ENCODE measurements at regions not wholly inside any gene's neighbourhood (a gene's known extent, or its start where the extent isn't known, plus 50 kb on each side); places are given as distances from the start of the nearest gene placed in this dataset.
"Not testable (repeated sequence)": the region's sequence is repeated elsewhere in the genome, so short reads cannot be mapped to it uniquely, and the experiment has no call there.

DNA sequence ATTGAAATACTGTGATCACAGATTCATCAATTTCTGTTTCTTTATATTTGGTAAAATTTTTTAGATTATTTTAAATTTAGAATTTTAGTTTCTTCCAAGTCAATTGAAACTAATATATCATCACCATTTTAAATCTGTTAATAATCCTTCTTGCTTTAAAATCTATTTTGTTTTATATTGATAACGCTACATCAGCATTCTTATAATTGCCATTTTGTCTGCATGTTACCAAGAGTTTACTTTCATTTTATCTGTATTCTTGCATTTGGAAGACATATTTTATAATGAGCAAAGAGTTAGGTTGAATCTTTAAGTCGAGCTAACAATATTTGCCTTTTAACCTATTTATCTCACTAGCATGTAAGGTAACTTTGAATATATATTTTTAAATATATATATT lies 890.6 kb downstream of the DNAJB9 start:
- TF ChIP-seq ZNF514 (tag by site-specific recombination; IDR thresholded peaks at IDR 0.05) (no peak), ZNF174 (tag by site-specific recombination; IDR thresholded peaks at IDR 0.05) (no peak), ZNF791 (tag by site-specific recombination; IDR thresholded peaks at IDR 0.05) (no peak), ZNF157 (tag by site-specific recombination; IDR thresholded peaks at IDR 0.05) (no peak), ZNF146 (tag by site-specific recombination; IDR thresholded peaks at IDR 0.05) (no peak), ZNF350 (tag by site-specific recombination; IDR thresholded peaks at IDR 0.05) (no peak), IKZF3 (tag by site-specific recombination; IDR thresholded peaks at IDR 0.05) (no peak), GLI2 (tag by site-specific recombination; IDR thresholded peaks at IDR 0.05; ENCODE audit: borderline replicate concordance, low read depth) (no peak)
- TF ChIP-seq, protein P1, sequence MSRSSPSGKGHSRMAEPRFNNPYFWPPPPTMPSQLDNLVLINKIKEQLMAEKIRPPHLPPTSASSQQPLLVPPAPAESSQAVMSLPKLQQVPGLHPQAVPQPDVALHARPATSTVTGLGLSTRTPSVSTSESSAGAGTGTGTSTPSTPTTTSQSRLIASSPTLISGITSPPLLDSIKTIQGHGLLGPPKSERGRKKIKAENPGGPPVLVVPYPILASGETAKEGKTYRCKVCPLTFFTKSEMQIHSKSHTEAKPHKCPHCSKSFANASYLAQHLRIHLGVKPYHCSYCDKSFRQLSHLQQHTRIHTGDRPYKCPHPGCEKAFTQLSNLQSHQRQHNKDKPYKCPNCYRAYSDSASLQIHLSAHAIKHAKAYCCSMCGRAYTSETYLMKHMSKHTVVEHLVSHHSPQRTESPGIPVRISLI (tag by site-specific recombination; IDR thresholded peaks at IDR 0.05): no peak
- TF ChIP-seq, protein P2, sequence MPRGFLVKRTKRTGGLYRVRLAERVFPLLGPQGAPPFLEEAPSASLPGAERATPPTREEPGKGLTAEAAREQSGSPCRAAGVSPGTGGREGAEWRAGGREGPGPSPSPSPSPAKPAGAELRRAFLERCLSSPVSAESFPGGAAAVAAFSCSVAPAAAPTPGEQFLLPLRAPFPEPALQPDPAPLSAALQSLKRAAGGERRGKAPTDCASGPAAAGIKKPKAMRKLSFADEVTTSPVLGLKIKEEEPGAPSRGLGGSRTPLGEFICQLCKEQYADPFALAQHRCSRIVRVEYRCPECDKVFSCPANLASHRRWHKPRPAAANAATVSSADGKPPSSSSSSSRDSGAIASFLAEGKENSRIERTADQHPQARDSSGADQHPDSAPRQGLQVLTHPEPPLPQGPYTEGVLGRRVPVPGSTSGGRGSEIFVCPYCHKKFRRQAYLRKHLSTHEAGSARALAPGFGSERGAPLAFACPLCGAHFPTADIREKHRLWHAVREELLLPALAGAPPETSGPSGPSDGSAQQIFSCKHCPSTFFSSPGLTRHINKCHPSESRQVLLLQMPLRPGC (tag by site-specific recombination; IDR thresholded peaks at IDR 0.05): no peak
- TF ChIP-seq, protein P3, sequence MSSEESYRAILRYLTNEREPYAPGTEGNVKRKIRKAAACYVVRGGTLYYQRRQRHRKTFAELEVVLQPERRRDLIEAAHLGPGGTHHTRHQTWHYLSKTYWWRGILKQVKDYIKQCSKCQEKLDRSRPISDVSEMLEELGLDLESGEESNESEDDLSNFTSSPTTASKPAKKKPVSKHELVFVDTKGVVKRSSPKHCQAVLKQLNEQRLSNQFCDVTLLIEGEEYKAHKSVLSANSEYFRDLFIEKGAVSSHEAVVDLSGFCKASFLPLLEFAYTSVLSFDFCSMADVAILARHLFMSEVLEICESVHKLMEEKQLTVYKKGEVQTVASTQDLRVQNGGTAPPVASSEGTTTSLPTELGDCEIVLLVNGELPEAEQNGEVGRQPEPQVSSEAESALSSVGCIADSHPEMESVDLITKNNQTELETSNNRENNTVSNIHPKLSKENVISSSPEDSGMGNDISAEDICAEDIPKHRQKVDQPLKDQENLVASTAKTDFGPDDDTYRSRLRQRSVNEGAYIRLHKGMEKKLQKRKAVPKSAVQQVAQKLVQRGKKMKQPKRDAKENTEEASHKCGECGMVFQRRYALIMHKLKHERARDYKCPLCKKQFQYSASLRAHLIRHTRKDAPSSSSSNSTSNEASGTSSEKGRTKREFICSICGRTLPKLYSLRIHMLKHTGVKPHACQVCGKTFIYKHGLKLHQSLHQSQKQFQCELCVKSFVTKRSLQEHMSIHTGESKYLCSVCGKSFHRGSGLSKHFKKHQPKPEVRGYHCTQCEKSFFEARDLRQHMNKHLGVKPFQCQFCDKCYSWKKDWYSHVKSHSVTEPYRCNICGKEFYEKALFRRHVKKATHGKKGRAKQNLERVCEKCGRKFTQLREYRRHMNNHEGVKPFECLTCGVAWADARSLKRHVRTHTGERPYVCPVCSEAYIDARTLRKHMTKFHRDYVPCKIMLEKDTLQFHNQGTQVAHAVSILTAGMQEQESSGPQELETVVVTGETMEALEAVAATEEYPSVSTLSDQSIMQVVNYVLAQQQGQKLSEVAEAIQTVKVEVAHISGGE (tag by site-specific recombination; conservative IDR thresholded peaks at IDR 0.05; ENCODE audit: low read depth): no peak
- ChIA-PET CTCF (no interaction called here), POLR2A (no interaction called here)
- no peaks in the 10 kb centered on the region for H3K4me1 ChIP-seq (ENCODE audit: control insufficient read depth, insufficient read depth, low read length)
- no peaks in the 10 kb centered on the region for H3K36me3 ChIP-seq (ENCODE audit: control insufficient read depth in 2 of 2, insufficient read depth in 1 of 2, low read length in 2 of 2)
- H3K27ac ChIP-seq (ENCODE audit: extremely low read depth, low read depth, low read length): no peak overlapping the region
- H3K9me3 ChIP-seq (ENCODE audit: control insufficient read depth, insufficient read depth, low read depth, low read length): no peaks in the 10 kb centered on the region
- H3K4me3 ChIP-seq (ENCODE audit: low read depth, low read length): no peak overlapping the region

DNA sequence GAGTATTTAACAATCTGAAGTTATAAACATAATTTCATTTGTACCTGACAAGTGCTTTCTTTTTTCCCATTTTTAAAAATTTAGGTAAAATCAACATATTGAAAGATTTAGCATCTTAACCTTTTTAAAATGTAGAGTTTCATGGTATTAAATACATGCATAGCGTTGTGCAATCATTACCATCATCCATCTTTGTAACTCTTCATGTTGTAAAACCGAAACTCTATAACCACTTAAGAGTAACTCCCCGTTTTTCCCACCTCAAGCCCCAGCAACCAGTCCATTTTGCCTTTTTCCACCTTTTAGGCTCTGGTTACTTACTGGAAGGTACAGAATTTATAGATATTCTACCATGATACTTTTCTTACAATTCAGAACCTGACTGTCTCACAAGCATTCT lies 892.5 kb downstream of the DNAJB9 start:
- Histone ChIP-seq H3K27ac (ENCODE audit: extremely low read depth, low read depth, low read length) (no peak overlapping the region), H3K4me1 (ENCODE audit: control insufficient read depth, insufficient read depth, low read length) (no peaks in the 10 kb centered on the region), H3K36me3 (ENCODE audit: control insufficient read depth in 2 of 2, insufficient read depth in 1 of 2, low read length in 2 of 2) (no peaks in the 10 kb centered on the region), H3K9me3 (ENCODE audit: control insufficient read depth, insufficient read depth, low read depth, low read length) (no peaks in the 10 kb centered on the region), H3K4me3 (ENCODE audit: low read depth, low read length) (no peak overlapping the region)
- no peak for TF ChIP-seq ZNF776 (tag by site-specific recombination; IDR thresholded peaks at IDR 0.05; ENCODE audit: borderline replicate concordance)
- TF ChIP-seq ZNF514 (tag by site-specific recombination; IDR thresholded peaks at IDR 0.05): no peak
- TF ChIP-seq ZNF16 (tag by site-specific recombination; IDR thresholded peaks at IDR 0.05; ENCODE audit: low read depth): no peak
- no peak for TF ChIP-seq ZNF571 (tag by site-specific recombination; IDR thresholded peaks at IDR 0.05)
- TF ChIP-seq ZIC2 (tag by site-specific recombination; IDR thresholded peaks at IDR 0.05): no peak
- no peak for TF ChIP-seq ZNF391 (tag by site-specific recombination; IDR thresholded peaks at IDR 0.05; ENCODE audit: borderline replicate concordance, low read depth)
- ChIA-PET POLR2A (no interaction called here), CTCF (no interaction called here)

DNA sequence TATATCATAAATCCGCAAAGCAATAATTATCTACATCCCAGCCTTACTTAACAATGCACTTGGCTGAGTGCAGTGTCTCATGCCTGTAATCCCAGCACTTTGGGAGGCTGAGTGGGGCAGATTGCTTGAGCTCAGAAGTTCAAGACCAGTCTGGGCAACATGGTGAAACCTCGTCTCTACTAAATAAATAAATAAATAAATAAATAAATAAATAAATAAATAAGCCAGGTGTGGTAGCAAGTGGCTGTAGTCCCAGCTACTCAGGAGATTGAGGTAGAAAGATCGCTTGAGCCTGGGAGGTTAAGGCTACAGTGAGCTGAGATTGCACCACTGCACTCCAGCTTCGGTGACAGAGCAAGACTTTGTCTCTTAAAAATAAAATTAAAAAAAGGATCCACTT lies 898.1 kb downstream of the DNAJB9 start:
- H3K36me3 ChIP-seq (ENCODE audit: control insufficient read depth in 2 of 2, insufficient read depth in 1 of 2, low read length in 2 of 2); H3K4me3 ChIP-seq (ENCODE audit: low read depth, low read length); POLR2A ChIA-PET; H3K4me1 ChIP-seq (ENCODE audit: control insufficient read depth, insufficient read depth, low read length); H3K27ac ChIP-seq (ENCODE audit: extremely low read depth, low read depth, low read length); CTCF ChIA-PET; H3K9me3 ChIP-seq (ENCODE audit: control insufficient read depth, insufficient read depth, low read depth, low read length): not testable (repeated sequence)
- peak; percentile 59 for TF ChIP-seq ZNF623 (tag by site-specific recombination; IDR thresholded peaks at IDR 0.05)
- TF ChIP-seq, protein P3 (tag by site-specific recombination; conservative IDR thresholded peaks at IDR 0.05; ENCODE audit: low read depth): peak; percentile 58
- peak; percentile 38; the same call in 1 of the 2 replicates for TF ChIP-seq ZNF266 (tag by site-specific recombination; IDR thresholded peaks at IDR 0.05; ENCODE audit: low read depth)
- peak; percentile 34; the same call in 1 of the 2 replicates for TF ChIP-seq ZBTB8A (tag by site-specific recombination; IDR thresholded peaks at IDR 0.05)
- TF ChIP-seq ZNF394 (tag by site-specific recombination; IDR thresholded peaks at IDR 0.05; ENCODE audit: borderline replicate concordance): peak; percentile 80; the same call in 1 of the 2 replicates
- TF ChIP-seq ZNF510 (tag by site-specific recombination; IDR thresholded peaks at IDR 0.05; ENCODE audit: insufficient replicate concordance): peak; percentile 22
